HCT116 (cell line): ENCODE measurements at regions not wholly inside any gene's neighbourhood (a gene's known extent, or its start where the extent isn't known, plus 50 kb on each side); places are given as distances from the start of the nearest gene placed in this dataset.

Source experiments
- CBX3 ChIP-seq: IDR thresholded peaks from 2 replicates; pipeline ENCODE4 v1.6.1; 2012; ENCODE audit warnings: low read depth
- CEBPB ChIP-seq: IDR thresholded peaks from 2 replicates; pipeline ENCODE4 v1.6.1; 2012; ENCODE audit warnings: low read depth
- EZH2phosphoT487 ChIP-seq: fragments of 200-600 bp; IDR thresholded peaks from 2 replicates; pipeline ENCODE4 v1.6.1; 2018; ENCODE audit warnings: antibody characterized with exemption, borderline replicate concordance
- FOSL1 ChIP-seq: IDR thresholded peaks from 2 replicates; pipeline ENCODE4 v1.6.1; 2012; ENCODE audit warnings: low read depth
- JUND ChIP-seq: IDR thresholded peaks from 2 replicates; pipeline ENCODE4 v1.6.1; 2012
- POLR2A ChIP-seq: IDR thresholded peaks from 2 replicates; pipeline ENCODE4 v1.7.0; 2011; ENCODE audit warnings: borderline replicate concordance; ENCODE audit not compliant: insufficient read depth, insufficient read length; ENCODE audit errors: extremely low read depth
- POLR2AphosphoS5 ChIP-seq: IDR thresholded peaks from 2 replicates; pipeline ENCODE4 v1.6.1; 2011; ENCODE audit warnings: mild to moderate bottlenecking, low read depth, low read length, moderate library complexity
- RAD21 ChIP-seq: IDR thresholded peaks from 2 replicates; pipeline ENCODE4 v1.6.1; 2012; ENCODE audit warnings: low read depth, mild to moderate bottlenecking
- REST ChIP-seq: IDR thresholded peaks from 2 replicates; pipeline ENCODE4 v1.6.1; 2012; ENCODE audit warnings: low read depth
- SP1 ChIP-seq: IDR thresholded peaks from 2 replicates; pipeline ENCODE4 v1.6.1; 2012; ENCODE audit warnings: low read depth
- YY1 ChIP-seq: IDR thresholded peaks from 2 replicates; pipeline ENCODE4 v1.6.1; 2011; ENCODE audit warnings: low read length, low read depth, moderate library complexity, mild to moderate bottlenecking; ENCODE audit not compliant: insufficient replicate concordance; ENCODE audit errors: extremely low read depth
- ZNF274 ChIP-seq: fragments of 200-500 bp; sonication (Bioruptor generic); IDR thresholded peaks from 2 replicates; pipeline ENCODE4 v1.6.1; 2014; ENCODE audit warnings: mild to moderate bottlenecking, low read depth, low read length, inconsistent platforms
- TF ChIP-seq, protein P1 (sequence below), 3 experiments: fragments of 200-600 bp in 1 of 3; sonication (generic) in 1 of 3; IDR thresholded peaks in 2 of 3; conservative IDR thresholded peaks in 1 of 3; 2 replicates each; pipeline ENCODE4 v1.5.1; 2012 to 2017; ENCODE audit warnings: low read depth in 2 of 3, low read length in 2 of 3, antibody characterized with exemption in 1 of 3, borderline replicate concordance in 1 of 3, control low read depth in 1 of 3, mild to moderate bottlenecking in 1 of 3, mixed read lengths in 1 of 3, mixed run types in 1 of 3, moderate library complexity in 1 of 3; ENCODE audit not compliant: insufficient read depth in 1 of 3

DNA sequence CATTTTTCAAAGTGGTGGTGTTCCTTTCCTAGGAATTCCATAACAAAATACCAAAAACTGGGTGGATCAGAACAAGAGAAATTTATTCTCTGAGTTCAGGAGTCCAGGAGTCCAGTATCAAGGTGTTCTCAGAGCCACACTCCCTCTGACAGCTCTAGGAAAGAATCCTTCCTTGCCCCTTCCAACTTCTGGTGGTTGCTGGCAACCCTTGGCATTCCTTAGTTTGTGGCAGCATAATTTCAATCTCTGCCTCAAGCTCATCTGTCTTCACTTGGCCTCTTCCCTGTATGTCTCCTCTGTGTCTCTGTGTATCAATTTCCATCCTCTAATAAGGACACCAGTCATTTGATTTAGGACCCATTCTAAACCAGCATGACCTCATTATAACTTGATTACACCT lies 243.7 kb downstream of the MPDZ start:
- no peak for TF ChIP-seq POLR2A
- no peak for TF ChIP-seq YY1
- TF ChIP-seq, protein P1, sequence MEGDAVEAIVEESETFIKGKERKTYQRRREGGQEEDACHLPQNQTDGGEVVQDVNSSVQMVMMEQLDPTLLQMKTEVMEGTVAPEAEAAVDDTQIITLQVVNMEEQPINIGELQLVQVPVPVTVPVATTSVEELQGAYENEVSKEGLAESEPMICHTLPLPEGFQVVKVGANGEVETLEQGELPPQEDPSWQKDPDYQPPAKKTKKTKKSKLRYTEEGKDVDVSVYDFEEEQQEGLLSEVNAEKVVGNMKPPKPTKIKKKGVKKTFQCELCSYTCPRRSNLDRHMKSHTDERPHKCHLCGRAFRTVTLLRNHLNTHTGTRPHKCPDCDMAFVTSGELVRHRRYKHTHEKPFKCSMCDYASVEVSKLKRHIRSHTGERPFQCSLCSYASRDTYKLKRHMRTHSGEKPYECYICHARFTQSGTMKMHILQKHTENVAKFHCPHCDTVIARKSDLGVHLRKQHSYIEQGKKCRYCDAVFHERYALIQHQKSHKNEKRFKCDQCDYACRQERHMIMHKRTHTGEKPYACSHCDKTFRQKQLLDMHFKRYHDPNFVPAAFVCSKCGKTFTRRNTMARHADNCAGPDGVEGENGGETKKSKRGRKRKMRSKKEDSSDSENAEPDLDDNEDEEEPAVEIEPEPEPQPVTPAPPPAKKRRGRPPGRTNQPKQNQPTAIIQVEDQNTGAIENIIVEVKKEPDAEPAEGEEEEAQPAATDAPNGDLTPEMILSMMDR (IDR thresholded peaks at IDR 0.05 in 2 of 3, conservative IDR thresholded peaks at IDR 0.05 in 1 of 3; ENCODE audit: borderline replicate concordance in 1 of 3, insufficient read depth in 1 of 3, low read depth in 2 of 3, low read length in 2 of 3): no peak
- no peak for TF ChIP-seq JUND
- TF ChIP-seq POLR2AphosphoS5: no peak
- no peak for TF ChIP-seq REST
- no peak for TF ChIP-seq CEBPB
- TF ChIP-seq CBX3: no peak
- TF ChIP-seq SP1: no peak
- no peak for TF ChIP-seq EZH2phosphoT487
- no peak for TF ChIP-seq ZNF274
- no peak for TF ChIP-seq FOSL1
- no peak for TF ChIP-seq RAD21
